Osteocyte (in vitro differentiated cells): ENCODE measurements at regions not wholly inside any gene's neighbourhood (a gene's known extent, or its start where the extent isn't known, plus 50 kb on each side); places are given as distances from the start of the nearest gene placed in this dataset.
A peak's percentile ranks its signal among the peaks of the same experiment; 100 is the strongest.

Experiments used
- DNase-seq: peaks from one replicate; pipeline ENCODE4 v3.0.0; 2021; ENCODE audit warnings: mixed read lengths; ENCODE audit not compliant: unreplicated experiment; ENCODE audit errors: extremely low spot score
- H3K27ac Mint-ChIP-seq: one replicate; pipeline ENCODE4 v1.8.0; 2021; ENCODE audit warnings: mild to moderate bottlenecking, mixed read lengths; ENCODE audit not compliant: unreplicated experiment
- H3K27me3 Mint-ChIP-seq: one replicate; pipeline ENCODE4 v1.8.0; 2021; ENCODE audit warnings: mixed read lengths; ENCODE audit not compliant: unreplicated experiment
- H3K36me3 Mint-ChIP-seq: one replicate; pipeline ENCODE4 v1.8.0; 2021; ENCODE audit warnings: mixed read lengths; ENCODE audit not compliant: unreplicated experiment
- H3K4me1 Mint-ChIP-seq: one replicate; pipeline ENCODE4 v1.8.0; 2021; ENCODE audit warnings: mixed read lengths; ENCODE audit not compliant: unreplicated experiment
- H3K4me3 Mint-ChIP-seq: one replicate; pipeline ENCODE4 v1.8.0; 2021; ENCODE audit warnings: mild to moderate bottlenecking, moderate library complexity, mixed read lengths; ENCODE audit not compliant: unreplicated experiment
- H3K9me3 Mint-ChIP-seq: one replicate; pipeline ENCODE4 v1.8.0; 2021; ENCODE audit warnings: mixed read lengths; ENCODE audit not compliant: unreplicated experiment
- CTCF ChIP-seq: fragments of 200-600 bp; sonication (generic); IDR thresholded peaks from 2 replicates; pipeline ENCODE4 v1.5.0; 2021; ENCODE audit warnings: antibody characterized with exemption, mild to moderate bottlenecking, moderate library complexity

GRCh38 chr11:101362643-101363042 is 221.2 kb downstream of the TRPC6 start:
- Mint-ChIP-seq H3K36me3 (no peaks in the 10 kb centered on the region), H3K4me3 (no peak overlapping the region), H3K27me3 (peaks cover 42% of the 10 kb centered on the region), H3K9me3 (peaks cover 21% of the 10 kb centered on the region), H3K27ac (no peak overlapping the region), H3K4me1 (no peaks in the 10 kb centered on the region)
- no peak for DNase-seq
- no peak for TF ChIP-seq CTCF

- TF ChIP-seq CTCF: no peak
- peaks cover 3% of the 10 kb centered on the region for H3K9me3 Mint-ChIP-seq
- H3K4me1 Mint-ChIP-seq: no peaks in the 10 kb centered on the region
- no peak overlapping the region for H3K4me3 Mint-ChIP-seq
- no peak for DNase-seq
- peaks cover 41% of the 10 kb centered on the region for H3K27me3 Mint-ChIP-seq
- no peak overlapping the region for H3K27ac Mint-ChIP-seq
- H3K36me3 Mint-ChIP-seq: no peaks in the 10 kb centered on the region
These were observed 226.0 kb downstream of the TRPC6 start for GRCh38 chr11:101357771-101358170.

- DNase-seq: no peak
- Mint-ChIP-seq H3K4me1 (no peaks in the 10 kb centered on the region), H3K27me3 (peaks cover 35% of the 10 kb centered on the region), H3K4me3 (no peak overlapping the region), H3K36me3 (no peaks in the 10 kb centered on the region), H3K9me3 (peaks cover 3% of the 10 kb centered on the region), H3K27ac (no peak overlapping the region)
- TF ChIP-seq CTCF: no peak
These were observed 225.2 kb upstream of the PGR start for GRCh38 chr11:101354801-101355200.

GRCh38 chr11:101348786-101349185 is 219.2 kb upstream of the PGR start:
- Mint-ChIP-seq H3K27me3 (peaks cover 17% of the 10 kb centered on the region), H3K36me3 (no peaks in the 10 kb centered on the region), H3K27ac (no peak overlapping the region), H3K4me3 (no peak overlapping the region), H3K4me1 (peaks cover 16% of the 10 kb centered on the region), H3K9me3 (no peaks in the 10 kb centered on the region)
- no peak for DNase-seq
- no peak for TF ChIP-seq CTCF

- TF ChIP-seq CTCF: no peak
- no peak overlapping the region for H3K4me3 Mint-ChIP-seq
- no peaks in the 10 kb centered on the region for H3K9me3 Mint-ChIP-seq
- peaks cover 12% of the 10 kb centered on the region for H3K27me3 Mint-ChIP-seq
- H3K36me3 Mint-ChIP-seq: no peaks in the 10 kb centered on the region
- peaks cover 17% of the 10 kb centered on the region for H3K4me1 Mint-ChIP-seq
- H3K27ac Mint-ChIP-seq: peak overlapping the region; percentile 68
- DNase-seq: no peak
These were observed 217.0 kb upstream of the PGR start for GRCh38 chr11:101346591-101346990.
